Osteoblast (primary cell): ENCODE measurements at regions not wholly inside any gene's neighbourhood (a gene's known extent, or its start where the extent isn't known, plus 50 kb on each side); places are given as distances from the start of the nearest gene placed in this dataset.

Experiments
- DNase-seq: peaks from one replicate; pipeline ENCODE4 v3.0.0; 2011; ENCODE audit warnings: low spot score, mixed read lengths; ENCODE audit not compliant: insufficient read length; ENCODE audit errors: missing footprints
- H2AFZ ChIP-seq: 2 replicates; pipeline ENCODE4 v1.6.0; 2011; ENCODE audit warnings: mild to moderate bottlenecking, low read length
- H3K27ac ChIP-seq: 2 replicates; pipeline ENCODE4 v1.5.1; 2011; ENCODE audit warnings: mild to moderate bottlenecking, low read depth, low read length, moderate library complexity
- H3K27me3 ChIP-seq: 2 replicates; pipeline ENCODE4 v1.6.0; 2012; ENCODE audit warnings: mild to moderate bottlenecking, control low read depth, inconsistent platforms, low read length, moderate library complexity; ENCODE audit not compliant: insufficient read depth
- H3K36me3 ChIP-seq: 2 replicates; pipeline ENCODE4 v1.5.1; 2011; ENCODE audit warnings: mild to moderate bottlenecking, low read length, control low read depth, moderate library complexity; ENCODE audit not compliant: insufficient read depth
- H3K4me1 ChIP-seq: 2 replicates; pipeline ENCODE4 v1.5.1; 2011; ENCODE audit warnings: mild to moderate bottlenecking, low read length, control low read depth, moderate library complexity; ENCODE audit not compliant: insufficient read depth
- H3K4me2 ChIP-seq: 2 replicates; pipeline ENCODE4 v1.6.0; 2011; ENCODE audit warnings: mild to moderate bottlenecking, low read length; ENCODE audit not compliant: insufficient read depth
- H3K4me3 ChIP-seq: fragments of 200-600 bp; sonication (generic); 3 replicates; pipeline ENCODE4 v1.5.1; 2012; ENCODE audit warnings: mild to moderate bottlenecking, low read length, inconsistent platforms; ENCODE audit not compliant: insufficient read depth
- H3K79me2 ChIP-seq: 2 replicates; pipeline ENCODE4 v1.6.0; 2012; ENCODE audit warnings: mild to moderate bottlenecking, low read length, control low read depth, inconsistent platforms; ENCODE audit not compliant: insufficient read depth
- H3K9me3 ChIP-seq: 2 replicates; pipeline ENCODE4 v1.5.1; 2011; ENCODE audit warnings: low read depth, low read length, control low read depth
- H4K20me1 ChIP-seq: 2 replicates; pipeline ENCODE4 v1.6.0; 2012; ENCODE audit warnings: mild to moderate bottlenecking, low read length, control low read depth; ENCODE audit not compliant: insufficient read depth
- CTCF ChIP-seq: IDR thresholded peaks from 2 replicates; pipeline ENCODE4 v1.5.1; 2011; ENCODE audit warnings: mild to moderate bottlenecking, low read depth, low read length, moderate library complexity; ENCODE audit errors: extremely low read depth

GRCh38 chr7:33789871-33790630, 115.3 kb upstream of the BMPER start:
- no peak overlapping the region for H3K4me2 ChIP-seq
- no peak overlapping the region for H3K27ac ChIP-seq
- no peaks in the 10 kb centered on the region for H4K20me1 ChIP-seq
- no peak for DNase-seq
- H2AFZ ChIP-seq: no peak overlapping the region
- TF ChIP-seq CTCF: no peak
- peaks cover 4% of the 10 kb centered on the region for H3K27me3 ChIP-seq
- H3K4me3 ChIP-seq: no peak overlapping the region
- no peaks in the 10 kb centered on the region for H3K79me2 ChIP-seq
- no peaks in the 10 kb centered on the region for H3K36me3 ChIP-seq
- H3K4me1 ChIP-seq: no peaks in the 10 kb centered on the region
- H3K9me3 ChIP-seq: no peaks in the 10 kb centered on the region

DNA sequence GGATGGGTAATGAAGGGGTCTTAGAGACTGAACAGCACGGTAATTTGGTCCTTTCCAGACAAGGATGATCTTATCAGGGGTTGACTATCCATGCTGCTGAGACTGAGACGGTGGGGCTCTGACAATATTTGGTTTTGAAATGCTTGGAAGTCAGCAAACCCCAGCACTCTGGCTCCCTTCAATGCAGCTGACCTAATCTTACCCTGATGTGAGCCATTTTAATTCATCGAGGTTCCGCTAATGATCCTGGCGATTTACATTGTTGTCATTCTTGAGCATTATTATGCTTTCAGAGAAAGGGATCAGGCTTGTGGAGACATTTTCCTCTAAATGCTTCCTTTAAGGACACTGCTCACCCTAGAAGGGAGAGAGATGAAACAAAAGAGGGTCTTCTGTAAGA, 114.6 kb upstream of the BMPER start:
- no peak for DNase-seq
- H3K27ac ChIP-seq: no peak overlapping the region
- TF ChIP-seq CTCF: no peak

DNA sequence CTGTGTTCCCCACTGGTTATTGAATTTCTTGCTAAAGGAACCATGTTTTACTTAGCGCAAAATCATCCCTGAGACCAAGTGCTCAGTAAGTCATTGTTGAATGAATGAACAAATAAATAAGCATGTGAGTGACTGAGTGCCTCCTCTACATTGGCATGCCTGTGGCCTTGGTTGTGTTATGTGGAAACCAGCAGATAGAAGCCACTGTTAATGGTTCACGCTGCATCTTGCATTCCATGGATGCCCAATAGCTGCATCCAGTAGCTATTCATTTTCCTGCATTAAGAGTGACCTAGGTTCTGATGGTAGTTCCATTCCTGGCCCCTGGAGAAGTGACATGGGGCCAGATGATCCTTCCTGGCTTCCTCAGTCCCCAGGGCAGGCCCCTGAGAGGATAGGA, 113.3 kb upstream of the BMPER start:
- Histone ChIP-seq H2AFZ (no peak overlapping the region), H3K36me3 (no peaks in the 10 kb centered on the region), H3K4me1 (no peaks in the 10 kb centered on the region), H3K4me3 (no peak overlapping the region), H4K20me1 (no peaks in the 10 kb centered on the region), H3K9me3 (no peaks in the 10 kb centered on the region), H3K27ac (no peak overlapping the region), H3K27me3 (peaks cover 4% of the 10 kb centered on the region), H3K4me2 (no peak overlapping the region), H3K79me2 (no peaks in the 10 kb centered on the region)
- DNase-seq: no peak
- TF ChIP-seq CTCF: no peak

More for the DNA sequence above, 114.6 kb upstream of the BMPER start:
- no peaks in the 10 kb centered on the region for H3K36me3 ChIP-seq
- peaks cover 4% of the 10 kb centered on the region for H3K27me3 ChIP-seq
- no peaks in the 10 kb centered on the region for H3K9me3 ChIP-seq
- no peak overlapping the region for H3K4me2 ChIP-seq
- no peak overlapping the region for H3K4me3 ChIP-seq
- H2AFZ ChIP-seq: no peak overlapping the region
- no peaks in the 10 kb centered on the region for H3K4me1 ChIP-seq
- H3K79me2 ChIP-seq: no peaks in the 10 kb centered on the region
- H4K20me1 ChIP-seq: no peaks in the 10 kb centered on the region

DNA sequence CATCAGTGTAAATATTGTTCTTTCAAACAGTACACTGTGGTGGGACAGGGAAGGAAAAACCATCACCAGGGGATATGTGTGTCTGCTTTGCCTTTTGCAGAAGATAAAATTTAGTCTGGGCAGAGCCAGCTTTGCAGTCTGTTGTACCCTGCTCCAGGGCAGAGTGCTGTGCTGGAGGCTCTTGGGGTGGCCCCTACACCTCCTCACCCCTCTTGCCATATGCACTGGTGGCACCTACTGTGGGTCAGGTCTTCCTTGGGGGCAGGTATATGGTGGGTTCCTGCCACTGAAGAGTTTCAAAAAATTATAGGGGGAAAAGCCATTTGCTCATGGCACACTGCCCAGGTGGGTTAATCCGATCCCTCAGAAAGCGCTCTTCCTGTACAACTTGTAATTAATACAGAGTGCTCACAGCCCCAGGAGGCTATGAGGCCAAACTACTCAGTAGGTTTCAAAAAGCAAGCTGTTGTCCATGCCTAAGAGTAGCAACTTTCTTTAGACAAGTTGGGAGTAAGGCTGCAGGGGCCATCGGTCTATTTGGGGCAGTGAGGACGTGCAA, 112.7 kb upstream of the BMPER start:
- no peak for TF ChIP-seq CTCF

More for the DNA sequence above, 112.7 kb upstream of the BMPER start:
- H2AFZ ChIP-seq: no peak overlapping the region
- H3K36me3 ChIP-seq: no peaks in the 10 kb centered on the region
- H3K27me3 ChIP-seq: peaks cover 4% of the 10 kb centered on the region
- no peaks in the 10 kb centered on the region for H4K20me1 ChIP-seq
- no peaks in the 10 kb centered on the region for H3K79me2 ChIP-seq
- H3K27ac ChIP-seq: no peak overlapping the region
- H3K4me2 ChIP-seq: no peak overlapping the region
- no peaks in the 10 kb centered on the region for H3K9me3 ChIP-seq
- no peaks in the 10 kb centered on the region for H3K4me1 ChIP-seq
- DNase-seq: no peak
- H3K4me3 ChIP-seq: no peak overlapping the region
